ENCODE measurements at regions not wholly inside any gene's neighbourhood (a gene's known extent, or its start where the extent isn't known, plus 50 kb on each side); places are given as distances from the start of the nearest gene placed in this dataset.

- Histone ChIP-seq H3K9me3 (ENCODE audit: control insufficient read depth, low read depth, low read length) (no peaks in the 10 kb centered on the region), H3K4me1 (ENCODE audit: control insufficient read depth, insufficient read depth, low read length) (no peaks in the 10 kb centered on the region), H3K4me3 (ENCODE audit: low read length) (no peak overlapping the region), H3K27me3 (ENCODE audit: control insufficient read depth, insufficient read depth, low read length) (no peaks in the 10 kb centered on the region), H3K36me3 (ENCODE audit: control insufficient read depth, insufficient read depth, low read length) (no peaks in the 10 kb centered on the region), H3K27ac (ENCODE audit: low read length) (no peak overlapping the region)
- 8% methylated on average over 2 of the region's 4 CpGs for WGBS (ENCODE audit: insufficient coverage, low lambda C conversion rate)
- peak in 1 of 2 donors; percentile 4 for DNase-seq
These were observed 904.8 kb upstream of the PCDH20 start for GRCh38 chr13:62320129-62321108.

DNA sequence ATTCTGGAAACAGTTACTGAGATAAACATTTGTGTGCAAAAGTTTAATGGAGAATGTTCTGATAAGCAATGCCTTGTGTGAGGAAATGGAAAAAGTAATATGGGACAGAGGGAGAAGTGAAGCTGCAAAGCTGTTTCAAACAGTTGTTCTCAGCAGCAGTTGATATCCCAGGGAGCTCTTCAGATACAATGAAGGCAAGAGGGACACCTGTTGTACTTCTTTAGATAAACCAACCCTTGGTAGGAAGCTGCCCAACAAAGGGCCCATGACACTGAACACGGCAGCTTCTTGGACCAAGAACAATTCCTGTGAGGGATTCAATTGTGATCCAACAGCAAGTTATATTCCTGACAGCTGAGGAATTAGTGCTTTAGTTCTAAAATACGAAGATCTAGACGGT lies 894.3 kb upstream of the PCDH20 start:
- Histone ChIP-seq H3K4me1 (ENCODE audit: control insufficient read depth, insufficient read depth, low read length) (no peaks in the 10 kb centered on the region), H3K36me3 (ENCODE audit: control insufficient read depth, insufficient read depth, low read length) (no peaks in the 10 kb centered on the region), H3K27me3 (ENCODE audit: control insufficient read depth, insufficient read depth, low read length) (no peaks in the 10 kb centered on the region), H3K9me3 (ENCODE audit: control insufficient read depth, low read depth, low read length) (no peaks in the 10 kb centered on the region), H3K4me3 (ENCODE audit: low read length) (no peak overlapping the region), H3K27ac (ENCODE audit: low read length) (no peak overlapping the region)
- 100% methylated on average over 1 of the region's 3 CpGs for WGBS (ENCODE audit: insufficient coverage, low lambda C conversion rate)
- no peak for DNase-seq

GRCh38 chr13:62305756-62306155 lies 890.1 kb upstream of the PCDH20 start:
- Histone ChIP-seq H3K9me3 (ENCODE audit: control insufficient read depth, low read depth, low read length) (no peaks in the 10 kb centered on the region), H3K27me3 (ENCODE audit: control insufficient read depth, insufficient read depth, low read length) (no peaks in the 10 kb centered on the region), H3K4me1 (ENCODE audit: control insufficient read depth, insufficient read depth, low read length) (no peaks in the 10 kb centered on the region), H3K27ac (ENCODE audit: low read length) (no peak overlapping the region), H3K36me3 (ENCODE audit: control insufficient read depth, insufficient read depth, low read length) (no peaks in the 10 kb centered on the region), H3K4me3 (ENCODE audit: low read length) (no peak overlapping the region)
- DNase-seq = no peak
- 78% methylated on average over 3 of the region's 3 CpGs for whole genome bisulfite sequencing (ENCODE audit: insufficient coverage, low lambda C conversion rate)

GRCh38 chr13:62302341-62302740 lies 886.7 kb upstream of the PCDH20 start:
- no peaks in the 10 kb centered on the region for H3K9me3 ChIP-seq (ENCODE audit: control insufficient read depth, low read depth, low read length)
- H3K4me1 ChIP-seq (ENCODE audit: control insufficient read depth, insufficient read depth, low read length) = no peaks in the 10 kb centered on the region
- H3K27ac ChIP-seq (ENCODE audit: low read length) = no peak overlapping the region
- H3K4me3 ChIP-seq (ENCODE audit: low read length) = no peak overlapping the region
- no peaks in the 10 kb centered on the region for H3K36me3 ChIP-seq (ENCODE audit: control insufficient read depth, insufficient read depth, low read length)
- no peak for DNase-seq
- no peaks in the 10 kb centered on the region for H3K27me3 ChIP-seq (ENCODE audit: control insufficient read depth, insufficient read depth, low read length)
- no CpG with 5 or more reads among the region's 2 CpGs for WGBS (ENCODE audit: insufficient coverage, low lambda C conversion rate)

DNA sequence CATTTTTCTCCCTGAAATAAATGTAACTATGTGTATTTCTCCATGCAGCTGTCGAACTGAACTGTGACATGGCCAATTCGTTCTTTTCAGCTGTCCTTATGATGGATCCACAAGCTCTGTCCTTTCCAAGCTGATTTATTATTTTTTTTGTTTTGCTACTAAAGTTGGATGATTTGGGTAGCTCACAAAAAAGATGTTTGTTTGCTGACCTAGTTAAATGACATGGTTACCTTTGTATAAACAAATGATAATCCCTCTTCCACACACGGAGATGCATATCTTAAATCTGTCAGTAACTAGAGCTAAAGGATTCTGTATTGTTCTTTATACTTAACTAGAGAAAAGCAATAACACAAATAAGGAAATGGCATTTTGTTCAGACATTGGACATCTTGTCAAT lies 884.3 kb upstream of the PCDH20 start:
- no peak for DNase-seq
- no peaks in the 10 kb centered on the region for H3K27me3 ChIP-seq (ENCODE audit: control insufficient read depth, insufficient read depth, low read length)
- no peaks in the 10 kb centered on the region for H3K9me3 ChIP-seq (ENCODE audit: control insufficient read depth, low read depth, low read length)
- no peak overlapping the region for H3K27ac ChIP-seq (ENCODE audit: low read length)
- no peak overlapping the region for H3K4me3 ChIP-seq (ENCODE audit: low read length)
- no peaks in the 10 kb centered on the region for H3K36me3 ChIP-seq (ENCODE audit: control insufficient read depth, insufficient read depth, low read length)
- WGBS (ENCODE audit: insufficient coverage, low lambda C conversion rate) = 25% methylated on average over 2 of the region's 3 CpGs
- H3K4me1 ChIP-seq (ENCODE audit: control insufficient read depth, insufficient read depth, low read length) = no peaks in the 10 kb centered on the region

GRCh38 chr13:62296812-62297211 lies 881.2 kb upstream of the PCDH20 start:
- no peaks in the 10 kb centered on the region for H3K4me1 ChIP-seq (ENCODE audit: control insufficient read depth, insufficient read depth, low read length)
- no peaks in the 10 kb centered on the region for H3K9me3 ChIP-seq (ENCODE audit: control insufficient read depth, low read depth, low read length)
- no peaks in the 10 kb centered on the region for H3K27me3 ChIP-seq (ENCODE audit: control insufficient read depth, insufficient read depth, low read length)
- no peak overlapping the region for H3K4me3 ChIP-seq (ENCODE audit: low read length)
- no peak overlapping the region for H3K27ac ChIP-seq (ENCODE audit: low read length)
- DNase-seq = no peak
- H3K36me3 ChIP-seq (ENCODE audit: control insufficient read depth, insufficient read depth, low read length) = no peaks in the 10 kb centered on the region

GRCh38 chr13:62294244-62294643 lies 878.6 kb upstream of the PCDH20 start:
- no peaks in the 10 kb centered on the region for H3K9me3 ChIP-seq (ENCODE audit: control insufficient read depth, low read depth, low read length)
- no peak for DNase-seq
- no peak overlapping the region for H3K4me3 ChIP-seq (ENCODE audit: low read length)
- no peaks in the 10 kb centered on the region for H3K36me3 ChIP-seq (ENCODE audit: control insufficient read depth, insufficient read depth, low read length)
- H3K27me3 ChIP-seq (ENCODE audit: control insufficient read depth, insufficient read depth, low read length) = no peaks in the 10 kb centered on the region
- H3K4me1 ChIP-seq (ENCODE audit: control insufficient read depth, insufficient read depth, low read length) = no peaks in the 10 kb centered on the region
- H3K27ac ChIP-seq (ENCODE audit: low read length) = no peak overlapping the region
- 40% methylated on average over 1 of the region's 4 CpGs for WGBS (ENCODE audit: insufficient coverage, low lambda C conversion rate)

DNA sequence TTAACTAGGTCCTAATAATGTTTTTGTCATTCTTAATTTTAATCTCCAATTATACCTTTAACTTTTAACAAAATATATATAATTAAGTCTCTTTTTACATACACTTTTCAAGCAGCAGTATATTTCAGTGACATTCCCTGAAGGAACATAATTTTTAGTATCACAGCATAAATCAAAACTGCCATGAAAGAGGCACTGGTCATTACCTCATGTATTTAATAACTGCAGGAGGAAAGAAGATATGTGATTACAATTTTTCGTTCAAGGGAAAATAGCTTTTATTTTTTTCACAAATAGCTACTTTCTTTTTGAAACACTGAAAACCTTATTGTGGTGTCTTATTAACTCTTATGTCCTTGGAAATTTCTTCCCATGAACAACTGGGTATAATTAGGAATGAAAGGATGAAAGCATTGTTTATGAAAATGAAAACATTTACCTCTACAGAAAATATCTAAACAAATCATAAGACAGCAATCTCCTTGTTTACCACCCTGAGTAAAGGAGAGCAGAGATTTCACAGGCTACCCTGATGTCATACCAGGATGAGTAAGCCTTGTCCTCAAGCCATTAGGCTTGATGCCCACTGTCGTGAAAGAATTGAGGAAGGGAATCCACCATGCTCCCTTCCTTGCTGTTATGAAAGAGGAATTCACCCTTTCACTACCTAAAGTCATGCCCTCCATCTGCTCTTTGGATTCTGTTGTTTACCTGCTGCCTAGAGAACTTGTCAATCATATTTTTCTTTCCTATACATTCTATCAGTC lies 877.2 kb upstream of the PCDH20 start:
- Histone ChIP-seq H3K4me3 (ENCODE audit: low read length) (no peak overlapping the region), H3K36me3 (ENCODE audit: control insufficient read depth, insufficient read depth, low read length) (no peaks in the 10 kb centered on the region), H3K27me3 (ENCODE audit: control insufficient read depth, insufficient read depth, low read length) (no peaks in the 10 kb centered on the region), H3K9me3 (ENCODE audit: control insufficient read depth, low read depth, low read length) (no peaks in the 10 kb centered on the region), H3K27ac (ENCODE audit: low read length) (no peak overlapping the region), H3K4me1 (ENCODE audit: control insufficient read depth, insufficient read depth, low read length) (no peaks in the 10 kb centered on the region)
- DNase-seq = no peak
- WGBS (ENCODE audit: insufficient coverage, low lambda C conversion rate) = 71% methylated on average over 1 of the region's 2 CpGs

DNA sequence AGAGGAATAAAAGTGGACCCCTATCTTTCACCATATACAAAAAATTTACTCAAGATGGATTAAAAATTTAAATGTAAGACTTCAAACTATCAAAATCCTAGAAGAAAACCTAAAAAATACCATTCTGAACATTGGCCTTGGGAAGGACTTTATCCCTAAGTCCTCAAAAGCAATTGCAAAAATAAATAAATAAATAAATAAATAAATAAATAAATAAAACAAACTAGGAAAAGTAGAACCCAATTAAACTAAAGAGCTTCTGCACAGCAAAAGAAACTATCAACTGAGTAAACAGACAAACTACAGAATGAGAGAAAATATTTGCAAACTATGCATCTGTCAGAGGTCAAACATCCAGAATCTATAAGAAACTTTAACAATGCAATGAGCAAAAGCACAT lies 874.9 kb upstream of the PCDH20 start:
- no peaks in the 10 kb centered on the region for H3K9me3 ChIP-seq (ENCODE audit: control insufficient read depth, low read depth, low read length)
- H3K4me3 ChIP-seq (ENCODE audit: low read length) = no peak overlapping the region
- no peak for DNase-seq

GRCh38 chr13:62287764-62288163 lies 872.1 kb upstream of the PCDH20 start:
- Histone ChIP-seq H3K36me3 (ENCODE audit: control insufficient read depth, insufficient read depth, low read length) (no peaks in the 10 kb centered on the region), H3K27me3 (ENCODE audit: control insufficient read depth, insufficient read depth, low read length) (no peaks in the 10 kb centered on the region), H3K9me3 (ENCODE audit: control insufficient read depth, low read depth, low read length) (no peaks in the 10 kb centered on the region), H3K27ac (ENCODE audit: low read length) (no peak overlapping the region), H3K4me3 (ENCODE audit: low read length) (no peak overlapping the region), H3K4me1 (ENCODE audit: control insufficient read depth, insufficient read depth, low read length) (no peaks in the 10 kb centered on the region)
- WGBS (ENCODE audit: insufficient coverage, low lambda C conversion rate) = 100% methylated on average over 1 of the region's 2 CpGs
- DNase-seq = no peak

More for the DNA sequence above, 874.9 kb upstream of the PCDH20 start:
- Histone ChIP-seq H3K4me1 (ENCODE audit: control insufficient read depth, insufficient read depth, low read length) (no peaks in the 10 kb centered on the region), H3K27ac (ENCODE audit: low read length) (no peak overlapping the region), H3K27me3 (ENCODE audit: control insufficient read depth, insufficient read depth, low read length) (no peaks in the 10 kb centered on the region), H3K36me3 (ENCODE audit: control insufficient read depth, insufficient read depth, low read length) (no peaks in the 10 kb centered on the region)
